ENCODE measurements at regions not wholly inside any gene's neighbourhood (a gene's known extent, or its start where the extent isn't known, plus 50 kb on each side); places are given as distances from the start of the nearest gene placed in this dataset.
"Not testable (repeated sequence)": the region's sequence is repeated elsewhere in the genome, so short reads cannot be mapped to it uniquely, and the experiment has no call there.

DNA sequence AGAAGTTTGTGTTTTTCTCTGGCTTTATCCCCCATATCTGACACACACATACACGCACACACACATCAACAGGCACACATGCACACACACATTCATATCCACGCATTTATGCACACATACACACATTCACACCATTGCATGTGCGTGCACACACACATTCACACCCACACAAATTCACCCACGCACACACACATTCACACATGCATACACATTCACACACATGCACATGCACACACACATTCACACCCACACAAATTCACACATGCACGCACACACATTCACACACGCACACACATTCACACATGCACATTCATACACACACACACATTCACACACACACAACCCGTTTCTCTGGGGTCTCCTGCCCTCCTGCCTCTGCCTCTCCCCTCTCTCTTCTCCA is 264.2 kb downstream of the BCL11B start:
- DNase-seq, result no peak

DNA sequence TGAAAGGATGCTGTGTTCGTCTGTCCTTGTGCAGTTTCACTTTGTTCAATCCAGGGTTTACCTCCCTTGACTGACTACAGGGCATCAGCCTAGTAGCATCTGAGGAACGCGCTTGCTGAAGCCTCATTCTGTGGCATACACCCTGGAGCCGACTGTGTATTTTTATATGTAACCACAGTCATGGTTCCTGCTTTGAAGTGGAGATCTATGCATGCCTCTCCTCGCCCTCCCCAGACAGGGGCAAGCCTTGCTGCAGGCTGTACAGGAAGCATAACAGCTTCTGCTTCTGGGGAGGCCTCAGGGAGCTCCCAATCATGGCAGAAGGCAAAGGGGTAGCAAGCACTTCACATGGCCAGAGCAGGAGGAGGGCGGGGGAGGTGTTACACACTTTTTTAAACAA is 262.1 kb downstream of the BCL11B start:
- DNase-seq, result no peak

DNA sequence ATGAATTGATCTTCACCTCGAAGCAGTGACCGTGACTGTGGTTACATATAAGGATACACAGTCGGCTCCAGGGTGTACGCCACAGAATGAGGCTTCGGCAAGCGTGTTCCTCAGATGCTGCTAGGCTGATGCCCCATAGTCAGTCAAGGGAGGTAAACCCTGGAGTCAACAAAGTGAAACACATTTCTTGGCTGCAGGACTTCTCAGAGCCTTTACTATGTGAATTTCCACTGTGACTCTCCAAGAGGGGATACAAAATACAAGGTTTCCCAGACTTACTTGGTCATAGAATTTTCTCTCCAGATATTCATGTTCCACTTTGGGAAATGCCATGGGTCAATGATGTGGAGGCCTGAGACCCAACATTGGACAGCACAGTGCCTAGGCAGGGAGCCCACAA is 260.6 kb downstream of the BCL11B start:
- DNase-seq, result no peak

DNA sequence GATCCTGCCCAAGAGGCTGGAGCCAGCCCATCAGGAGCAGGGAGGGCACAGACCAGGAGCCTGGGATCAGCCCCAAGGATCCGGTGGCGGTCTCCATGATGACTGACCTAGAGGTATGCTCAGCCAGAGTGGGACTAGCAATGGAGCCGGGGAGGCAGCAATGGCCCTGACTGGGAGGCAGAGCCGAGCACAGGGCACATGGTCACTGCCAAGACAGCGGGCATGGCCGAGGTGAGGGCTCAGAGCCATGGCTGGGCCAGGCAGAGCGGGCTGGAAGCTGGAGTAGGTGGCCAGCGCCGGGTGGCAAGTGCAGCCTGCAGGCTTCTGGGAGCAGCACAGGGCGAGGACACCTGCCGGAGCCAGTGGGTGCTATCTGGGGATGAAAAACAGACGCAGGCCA is 259.3 kb downstream of the BCL11B start:
- no peak for DNase-seq

DNA sequence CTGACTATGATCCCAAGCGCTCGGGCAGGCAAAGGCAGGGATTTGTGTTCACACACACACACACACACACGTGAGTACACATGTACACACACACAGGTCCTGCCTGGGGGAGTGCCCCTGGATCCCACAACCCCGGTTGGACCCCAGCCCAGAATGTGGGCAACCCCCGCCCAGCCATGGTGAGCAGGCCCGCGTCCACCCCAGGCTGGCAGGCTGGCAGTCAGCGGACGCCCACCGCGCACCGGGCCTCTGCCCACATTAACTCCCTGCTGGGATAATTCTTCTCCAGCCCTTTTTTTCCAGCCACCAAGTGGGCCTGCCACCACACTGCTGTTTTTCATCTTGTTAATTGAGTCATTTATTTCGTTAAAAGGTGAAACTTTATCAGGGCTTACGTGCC is 256.2 kb downstream of the BCL11B start:
- DNase-seq, result no peak

DNA sequence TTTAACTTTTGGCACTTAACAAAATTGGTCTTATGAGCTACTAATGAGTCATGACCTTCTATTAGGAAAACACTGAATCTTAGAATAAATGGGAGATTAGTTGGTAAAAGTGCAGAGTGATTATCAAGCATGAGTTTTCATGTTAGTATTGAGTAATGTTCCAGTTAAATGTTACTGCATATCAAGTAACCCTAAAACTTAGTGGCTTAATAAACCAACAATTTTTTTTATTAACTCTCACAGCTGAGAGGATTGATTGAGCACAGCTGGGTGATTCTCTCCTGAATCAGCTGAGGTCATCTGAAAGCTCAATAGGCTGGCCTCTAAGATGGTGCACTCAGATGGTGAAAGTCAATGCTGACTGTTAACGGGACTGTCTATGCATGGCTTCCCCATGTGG is 248.6 kb downstream of the BCL11B start:
- DNase-seq, result no peak

DNA sequence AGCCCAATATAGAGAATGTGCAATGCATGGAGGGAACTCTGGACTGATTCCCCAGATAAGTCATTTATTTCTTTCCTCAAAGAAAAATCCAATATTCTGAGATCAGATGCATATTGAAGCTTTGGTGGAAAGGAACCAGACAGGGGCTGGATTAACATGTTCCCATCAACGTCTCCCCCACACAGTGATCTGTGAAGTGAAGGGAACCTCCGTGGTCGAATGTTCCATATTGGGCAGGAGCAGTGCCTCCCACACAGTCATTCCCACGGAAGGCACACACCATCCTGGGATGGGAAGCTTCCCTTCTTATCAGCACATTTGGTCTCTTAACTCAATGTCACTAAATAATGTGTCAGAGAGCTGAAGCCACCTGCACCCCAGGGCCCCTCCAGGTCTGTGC is 247.1 kb downstream of the BCL11B start:
- no peak for DNase-seq

GRCh38 chr14:99025418-99025817 is 246.6 kb downstream of the BCL11B start:
- no peak for DNase-seq

DNA sequence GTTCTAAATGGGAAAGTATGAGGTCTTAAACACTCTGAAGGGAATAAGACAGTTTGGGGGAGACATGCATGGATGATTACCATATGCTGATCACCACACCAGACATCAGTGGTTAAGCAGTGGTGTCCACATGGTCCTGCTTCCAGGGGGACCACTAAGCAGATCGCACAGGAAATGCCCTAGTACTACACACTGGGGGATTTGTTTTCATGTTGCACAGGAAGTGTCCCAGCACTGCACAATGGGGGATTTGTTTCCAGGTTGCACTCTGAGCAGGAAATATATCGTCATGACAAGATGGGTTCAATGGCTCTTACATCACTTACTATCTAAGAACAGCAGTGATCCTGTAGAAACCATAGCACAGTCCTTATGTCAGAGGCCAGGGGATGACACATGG is 245.5 kb downstream of the BCL11B start:
- no peak for DNase-seq

DNA sequence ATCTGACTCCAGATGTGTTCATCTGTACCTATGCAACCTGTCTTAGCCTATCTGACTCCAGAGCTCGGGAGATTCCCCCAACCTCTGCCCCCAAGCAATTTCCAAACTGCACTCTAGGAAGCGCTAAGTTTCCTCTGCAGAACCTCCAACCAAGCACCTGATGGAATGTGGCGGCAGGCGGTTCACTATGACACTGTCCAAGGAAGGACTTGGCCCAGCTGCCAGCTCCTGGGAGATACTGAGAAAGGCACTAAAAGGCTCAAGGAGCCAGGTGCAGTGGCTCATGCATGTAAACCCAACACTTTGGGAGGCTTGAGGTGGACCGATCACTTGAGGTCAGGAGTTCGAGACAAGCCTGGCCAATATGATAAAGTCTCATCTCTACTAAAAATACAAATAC is 244.0 kb downstream of the BCL11B start:
- DNase-seq, result no peak

DNA sequence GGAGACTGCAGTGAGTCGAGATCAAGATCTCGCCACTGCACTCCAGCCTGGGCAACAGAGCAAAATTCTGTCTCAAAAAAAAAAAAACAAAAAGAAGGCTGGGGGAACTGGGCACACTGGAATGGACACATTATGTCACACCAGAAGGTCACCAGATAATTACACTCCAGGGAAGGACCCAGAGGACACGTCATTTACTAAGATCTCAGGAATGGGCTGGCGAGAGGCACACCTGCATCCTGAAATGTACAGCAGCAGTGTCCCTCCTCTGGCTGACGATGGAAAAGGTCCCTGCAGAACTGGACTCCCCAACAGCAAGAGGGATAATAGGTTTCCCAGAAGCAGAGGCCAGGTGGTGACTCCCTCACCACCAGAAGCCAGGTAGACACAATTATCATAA is 243.5 kb downstream of the BCL11B start:
- DNase-seq, result no peak

GRCh38 chr14:99029145-99029915 is 242.7 kb downstream of the BCL11B start:
- no peak for DNase-seq

DNA sequence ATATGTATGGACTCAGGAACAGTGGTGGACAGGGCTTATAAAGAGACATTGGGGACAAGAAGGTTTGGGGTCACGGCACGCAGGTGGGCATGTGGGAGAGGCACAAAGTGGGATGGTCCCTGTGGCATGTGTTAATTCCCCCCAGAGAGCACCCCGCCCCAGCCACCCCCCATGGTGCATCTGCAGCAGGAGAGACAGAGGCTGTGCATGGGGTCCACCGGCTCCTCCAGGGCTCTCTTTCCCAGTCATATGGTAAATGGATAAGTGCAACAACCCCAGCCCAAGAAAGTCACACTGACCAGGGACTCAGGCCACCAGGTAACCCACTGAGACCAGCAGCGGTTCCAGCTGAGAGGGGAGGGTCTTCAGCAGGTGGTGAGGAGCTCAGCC is 242.1 kb downstream of the BCL11B start:
- no peak for DNase-seq

- DNase-seq, result no peak
These were observed 241.5 kb downstream of the BCL11B start for GRCh38 chr14:99030454-99030853.

DNA sequence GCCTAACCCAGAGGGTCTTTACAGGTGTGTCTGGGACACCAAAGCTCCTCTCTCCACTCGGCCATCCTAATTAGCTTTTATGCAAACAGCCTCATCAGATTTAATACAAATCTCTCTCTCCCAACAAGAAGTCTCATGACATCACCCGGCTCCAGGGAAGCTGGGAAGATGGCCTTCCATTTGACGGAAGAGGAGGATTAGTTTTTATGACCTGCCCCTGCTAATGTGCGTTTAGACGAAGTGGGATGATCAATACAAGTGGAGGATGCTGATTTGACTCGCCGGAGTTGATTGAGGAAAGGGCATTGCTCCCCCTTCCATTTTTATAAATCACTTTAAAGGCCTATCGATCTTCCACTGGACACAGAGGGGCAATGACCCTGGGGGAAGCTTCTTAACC is 239.2 kb downstream of the BCL11B start:
- no peak for DNase-seq

- DNase-seq, result no peak
These were observed 238.0 kb downstream of the BCL11B start for GRCh38 chr14:99033951-99034350.

- no peak for DNase-seq
These were observed 237.3 kb downstream of the BCL11B start for GRCh38 chr14:99034711-99035171.

- no peak for DNase-seq
These were observed 236.7 kb downstream of the BCL11B start for GRCh38 chr14:99035268-99035667.

DNA sequence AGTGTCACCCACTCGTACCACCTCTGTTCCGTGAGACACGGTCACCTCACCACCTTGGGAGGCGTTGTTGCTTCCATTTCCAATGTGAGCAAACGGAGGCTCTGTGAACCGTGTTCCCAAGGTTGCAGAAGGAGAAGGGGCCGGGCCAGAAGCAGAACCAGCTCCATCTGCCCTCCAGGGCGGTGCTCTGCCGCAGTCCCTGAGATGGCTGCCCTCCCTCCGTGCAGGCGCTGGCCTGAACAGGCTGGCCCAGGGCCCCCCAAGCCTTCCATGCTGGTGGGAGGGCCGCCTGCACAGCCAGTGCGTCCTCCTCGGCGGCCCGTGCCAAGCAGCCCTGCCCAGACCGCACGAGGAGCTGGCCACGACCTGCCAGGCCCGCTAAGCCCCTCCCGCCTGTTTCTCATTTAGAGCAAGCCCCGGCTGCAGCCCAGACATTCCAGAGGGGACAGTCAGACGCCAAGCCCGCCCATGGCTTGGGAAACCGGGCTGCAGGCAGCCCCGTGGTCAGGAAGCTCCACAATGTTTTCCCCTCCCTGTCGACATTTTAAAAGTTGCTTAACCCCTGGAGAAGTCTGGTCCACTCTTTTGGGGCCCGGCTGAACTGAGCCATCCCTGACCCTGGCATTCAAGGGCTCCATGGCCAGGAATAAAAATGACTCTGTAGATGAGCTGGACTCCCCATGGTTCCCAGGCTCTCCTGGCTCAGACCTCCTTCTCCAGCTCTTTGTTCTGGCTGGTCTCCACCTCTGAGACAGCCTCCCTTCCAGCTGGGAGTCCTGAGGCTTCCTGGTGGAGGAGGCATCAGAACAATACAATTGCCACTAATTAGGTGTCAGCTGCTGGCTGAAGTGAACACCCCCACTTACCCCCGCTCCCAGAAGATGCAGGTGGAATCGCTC is 236.0 kb downstream of the BCL11B start:
- DNase-seq, result no peak

- DNase-seq, result peak; percentile 34
These were observed 235.2 kb downstream of the BCL11B start for GRCh38 chr14:99036611-99037293.

DNA sequence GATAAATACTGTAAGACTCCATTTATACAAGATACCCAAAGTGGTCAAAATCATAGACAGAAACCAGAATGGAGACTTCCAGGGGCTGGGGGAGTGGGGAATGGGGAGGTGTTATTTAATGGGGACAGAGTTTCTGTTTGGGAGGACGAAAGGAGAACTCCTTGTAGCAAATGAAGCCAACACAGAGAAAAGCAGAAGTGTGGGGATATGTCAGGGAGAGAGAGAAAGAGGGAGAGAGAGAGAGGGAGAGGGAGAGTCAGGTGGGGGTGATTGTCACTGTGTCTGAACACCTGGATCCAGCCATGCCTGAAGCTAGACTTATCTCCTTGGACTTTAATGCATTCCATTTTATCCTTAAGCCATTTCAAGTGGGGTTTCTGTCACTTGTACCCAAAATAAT is 234.7 kb downstream of the BCL11B start:
- DNase-seq, result not testable (repeated sequence)

DNA sequence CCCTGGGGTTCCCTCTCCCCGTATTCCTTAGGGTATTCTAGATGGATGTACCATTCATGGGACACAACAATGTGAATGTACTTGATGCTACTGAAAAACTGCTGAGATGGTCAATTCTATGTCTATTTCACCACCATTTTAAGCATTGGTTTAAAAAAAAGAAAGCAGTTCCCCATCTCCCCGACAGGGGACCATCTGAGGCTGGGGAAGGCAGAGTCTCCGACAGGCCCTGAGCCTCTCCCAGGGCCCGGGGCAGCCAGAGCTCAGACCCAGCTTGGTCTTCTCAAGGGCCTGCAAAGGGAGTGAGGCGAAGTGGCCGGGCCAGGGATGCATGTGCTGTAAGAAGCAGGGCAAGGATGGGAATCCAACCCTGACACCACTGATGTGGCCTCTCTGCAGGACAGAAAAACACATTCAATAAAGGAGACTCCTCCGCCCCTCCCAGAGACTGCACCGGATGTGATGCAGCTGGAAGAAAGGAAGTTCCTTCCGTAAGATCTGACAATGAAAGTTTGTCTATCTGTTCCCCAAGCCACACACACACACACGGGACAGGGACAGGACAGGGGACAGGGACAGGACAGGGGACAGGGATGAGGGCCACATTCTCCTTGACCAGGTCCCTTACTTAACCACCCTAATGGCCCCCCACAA is 234.1 kb downstream of the BCL11B start:
- DNase-seq, result no peak

DNA sequence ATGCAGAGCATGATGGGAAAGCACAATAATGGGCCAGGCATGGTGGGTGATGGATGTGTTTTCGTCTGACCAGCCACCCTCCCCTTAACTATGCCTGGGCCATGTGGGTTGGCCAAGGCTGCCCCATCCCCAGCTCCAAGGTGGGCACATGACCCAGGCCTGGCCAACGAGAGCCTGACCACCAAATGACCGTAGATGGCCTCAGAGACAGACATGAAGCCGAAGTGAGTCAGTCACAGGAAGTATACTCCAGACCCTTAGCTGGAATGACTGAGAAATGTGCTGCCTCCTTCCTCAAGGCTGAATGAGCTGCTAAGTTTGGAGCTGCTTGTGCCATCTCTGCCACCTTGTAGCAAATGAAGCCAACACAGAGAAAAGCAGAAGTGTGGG is 233.6 kb downstream of the BCL11B start:
- DNase-seq, result no peak
